Mesodermal cell (in vitro differentiated cells): ENCODE measurements at regions not wholly inside any gene's neighbourhood (a gene's known extent, or its start where the extent isn't known, plus 50 kb on each side); places are given as distances from the start of the nearest gene placed in this dataset.

Experiments
- H3K27ac ChIP-seq: 2 replicates; pipeline ENCODE4 v1.7.0; 2013; ENCODE audit warnings: mild to moderate bottlenecking, low read depth, low read length, moderate library complexity; ENCODE audit not compliant: severe bottlenecking
- H3K36me3 ChIP-seq: 2 replicates; pipeline ENCODE4 v1.7.1; 2013; ENCODE audit warnings: mild to moderate bottlenecking, low read length, moderate library complexity; ENCODE audit not compliant: control insufficient read depth, insufficient read depth
- H3K4me1 ChIP-seq: one replicate; pipeline ENCODE4 v1.7.1; 2013; ENCODE audit warnings: mild to moderate bottlenecking, low read length; ENCODE audit not compliant: insufficient read depth, control insufficient read depth, poor library complexity, severe bottlenecking
- H3K4me3 ChIP-seq: 2 replicates; pipeline ENCODE4 v1.7.0; 2013; ENCODE audit warnings: low read length, control low read depth, mild to moderate bottlenecking; ENCODE audit not compliant: insufficient read depth, poor library complexity, severe bottlenecking; ENCODE audit errors: extremely low read depth
- H3K9me3 ChIP-seq: 2 replicates; pipeline ENCODE4 v1.7.1; 2013; ENCODE audit warnings: mild to moderate bottlenecking, low read length, moderate library complexity; ENCODE audit not compliant: control insufficient read depth
- WGBS, 2 experiments: methylation state at CpG; one replicate each; pipeline ENCODE4 v1.1.5; 2013; ENCODE audit warnings: missing lambda C conversion rate in 2 of 2; ENCODE audit not compliant: insufficient coverage in 2 of 2; 5-methylcytosine and 5-hydroxymethylcytosine counted together

DNA sequence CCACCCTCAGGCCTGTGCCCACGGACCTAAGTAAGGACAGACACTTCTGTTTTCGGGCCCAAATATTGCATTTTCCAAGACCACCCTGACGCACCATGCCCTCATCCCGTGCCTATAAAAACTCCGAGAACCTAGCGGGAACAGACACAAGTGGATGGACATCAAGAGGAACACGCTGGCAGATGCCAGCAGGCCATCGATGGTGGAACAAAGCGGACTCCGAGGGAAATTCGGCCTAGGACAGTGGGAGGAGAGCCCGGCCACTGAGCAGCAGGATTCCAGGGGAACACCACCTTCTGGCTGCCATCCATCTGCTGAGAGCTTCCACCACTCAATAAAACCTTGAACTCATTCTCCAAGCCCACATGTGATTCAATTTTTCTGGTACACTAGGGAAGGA, 243.6 kb upstream of the ZWINT start:
- Histone ChIP-seq H3K27ac (no peak overlapping the region), H3K4me3 (no peak overlapping the region), H3K4me1 (no peaks in the 10 kb centered on the region), H3K9me3 (no peaks in the 10 kb centered on the region), H3K36me3 (no peaks in the 10 kb centered on the region)
- WGBS, 2 experiments, result 80 to 87% methylated on average over 9 to 12 of the region's 12 CpGs

DNA sequence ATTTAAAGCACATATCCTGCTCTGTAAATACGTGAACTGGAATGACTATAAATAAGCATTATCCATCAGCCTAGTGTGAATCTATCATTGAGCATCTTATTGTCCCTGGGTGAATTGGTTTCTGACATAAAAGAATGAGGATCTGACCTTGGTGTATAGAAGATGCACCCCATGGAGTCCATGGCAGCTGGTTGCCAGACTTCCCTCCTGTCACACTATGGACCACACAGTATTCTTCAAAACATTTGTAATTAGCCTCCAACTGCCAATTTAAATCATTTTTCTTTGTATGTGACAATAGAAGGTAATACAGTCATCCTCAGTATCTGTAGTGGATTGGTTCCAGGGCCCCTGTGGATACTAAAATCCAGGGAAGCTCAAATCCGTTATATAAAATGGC, 238.1 kb upstream of the ZWINT start:
- WGBS, 2 experiments, result no CpG with 5 or more reads among the region's 2 CpGs

DNA sequence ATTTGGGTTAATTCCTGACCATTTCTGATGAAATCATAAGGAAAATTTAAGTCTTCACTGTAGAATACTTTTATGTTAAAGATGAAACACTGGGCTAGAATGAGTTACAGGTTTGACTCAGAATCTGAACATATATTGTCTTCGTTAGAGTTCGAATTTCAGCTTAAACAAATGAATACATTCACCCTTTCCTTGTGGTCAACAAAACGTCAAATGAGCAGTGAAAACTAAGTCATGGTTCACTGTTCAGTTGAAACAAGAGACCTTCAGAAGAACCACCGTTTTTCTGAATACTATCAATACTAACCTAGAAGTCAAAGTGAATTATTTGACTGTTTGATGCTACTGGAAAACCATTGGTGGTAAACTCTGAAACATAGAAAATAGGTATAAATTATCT, 235.2 kb upstream of the ZWINT start:
- Histone ChIP-seq H3K4me3 (no peak overlapping the region), H3K27ac (no peak overlapping the region), H3K4me1 (no peaks in the 10 kb centered on the region), H3K36me3 (no peaks in the 10 kb centered on the region), H3K9me3 (no peaks in the 10 kb centered on the region)
- 75 to 96% methylated on average over 2 to 3 of the region's 4 CpGs for WGBS, 2 experiments

More for the DNA sequence above, 238.1 kb upstream of the ZWINT start:
- H3K36me3 ChIP-seq, result no peaks in the 10 kb centered on the region
- H3K9me3 ChIP-seq, result no peaks in the 10 kb centered on the region
- no peak overlapping the region for H3K4me3 ChIP-seq
- no peak overlapping the region for H3K27ac ChIP-seq
- no peaks in the 10 kb centered on the region for H3K4me1 ChIP-seq

DNA sequence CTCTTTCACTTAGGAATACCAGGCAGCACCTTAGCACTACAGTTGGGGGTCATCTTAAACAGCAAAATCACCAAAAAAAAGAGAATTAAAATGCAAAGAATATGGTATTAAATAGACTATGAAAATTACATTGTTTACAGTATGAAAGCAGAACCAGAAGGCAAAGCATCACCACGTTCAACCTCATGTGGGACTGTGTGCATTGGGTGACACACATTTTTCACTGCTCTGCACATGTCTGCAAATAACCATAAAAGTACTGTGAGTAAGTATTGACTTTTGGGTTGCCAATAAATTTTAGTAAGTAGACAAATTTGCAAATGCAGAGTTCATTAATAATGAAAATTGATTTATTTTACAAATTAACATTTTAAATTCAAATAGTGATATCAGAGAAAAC, 232.1 kb upstream of the ZWINT start:
- Histone ChIP-seq H3K36me3 (no peaks in the 10 kb centered on the region), H3K9me3 (no peaks in the 10 kb centered on the region), H3K4me1 (no peaks in the 10 kb centered on the region), H3K27ac (no peak overlapping the region), H3K4me3 (no peak overlapping the region)
- WGBS, 2 experiments, result no CpG with 5 or more reads among the region's 1 CpG

DNA sequence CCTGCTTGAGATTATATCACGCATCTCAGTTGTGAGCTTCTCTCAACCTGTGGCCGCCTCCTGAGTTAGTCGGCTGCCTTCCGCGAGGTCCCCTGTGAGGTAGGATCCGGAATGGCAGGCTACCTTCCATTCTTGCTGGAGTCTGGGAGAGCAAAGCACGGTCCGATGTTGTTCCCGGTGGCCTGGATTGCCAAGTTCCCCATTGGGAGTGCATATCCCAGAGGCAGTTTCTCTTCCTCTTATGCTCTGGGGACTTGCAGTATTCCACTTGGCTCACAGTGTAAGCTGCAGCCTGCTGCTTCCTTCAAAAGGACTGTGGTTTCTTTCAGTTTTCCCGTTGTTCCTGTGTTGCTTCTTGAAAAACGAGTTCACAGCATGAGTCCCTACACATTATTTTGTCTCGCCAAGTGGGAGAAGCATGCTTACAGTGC, 225.4 kb upstream of the ZWINT start:
- Histone ChIP-seq H3K36me3 (no peaks in the 10 kb centered on the region), H3K4me3 (no peak overlapping the region), H3K4me1 (no peaks in the 10 kb centered on the region), H3K9me3 (no peaks in the 10 kb centered on the region), H3K27ac (no peak overlapping the region)
- whole genome bisulfite sequencing, 2 experiments, result 56% methylated on average over 12 of the region's 12 CpGs

DNA sequence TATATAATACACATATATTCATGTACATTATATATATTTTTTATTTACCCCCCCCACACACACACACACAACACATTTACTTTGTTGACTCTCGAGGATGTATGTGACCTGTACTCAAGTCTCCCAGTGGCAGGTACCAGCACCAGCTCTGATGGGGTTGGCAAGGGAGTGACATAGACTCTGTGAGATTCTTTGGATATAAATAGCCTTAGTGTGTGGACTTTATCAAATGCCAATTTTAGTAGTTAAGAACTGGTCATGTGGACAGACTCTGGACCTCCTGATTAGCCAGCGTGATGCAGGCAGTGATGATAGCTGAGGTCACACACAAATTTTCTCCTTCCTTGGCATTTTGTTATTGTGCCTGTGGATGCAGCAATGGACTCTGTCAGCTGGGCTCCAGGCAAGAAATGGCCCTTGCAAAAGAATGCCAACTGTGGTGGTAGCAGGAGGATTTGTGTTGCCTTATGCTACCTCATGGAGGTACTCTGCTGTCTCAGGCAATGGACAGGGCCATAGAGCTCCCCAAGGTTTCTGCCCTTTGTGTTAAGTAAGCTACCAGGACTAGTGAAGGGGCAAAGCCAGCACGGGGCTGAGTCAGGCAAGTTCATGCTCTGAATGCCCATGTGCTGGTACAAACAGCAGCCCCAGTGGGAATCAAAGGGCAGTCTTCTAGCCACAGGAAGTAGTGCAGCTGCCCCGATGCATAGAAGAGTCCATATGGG, 224.6 kb upstream of the ZWINT start:
- Histone ChIP-seq H3K4me1 (no peaks in the 10 kb centered on the region), H3K4me3 (no peak overlapping the region), H3K36me3 (no peaks in the 10 kb centered on the region), H3K27ac (no peak overlapping the region), H3K9me3 (no peaks in the 10 kb centered on the region)
- 58 to 76% methylated on average over 1 to 3 of the region's 4 CpGs for WGBS, 2 experiments

DNA sequence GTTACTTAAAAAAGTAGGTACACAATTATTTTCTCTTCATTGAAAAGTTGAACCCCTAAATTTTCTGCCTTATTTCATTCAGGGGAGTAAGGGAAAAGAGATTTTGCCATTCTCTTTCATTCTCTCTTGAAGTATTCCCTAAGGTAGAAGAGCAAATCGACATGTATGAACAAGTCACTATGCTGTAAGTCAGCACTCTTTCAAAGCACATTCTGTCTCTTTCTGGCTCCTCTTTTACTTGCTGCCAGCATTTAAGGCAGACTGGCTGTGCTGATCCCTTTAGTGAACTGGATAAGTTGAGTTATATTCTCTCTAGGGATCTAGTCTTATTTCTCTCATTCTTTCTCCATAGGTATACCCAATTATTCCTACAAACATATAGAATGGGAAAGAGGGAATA, 222.3 kb upstream of the ZWINT start:
- Histone ChIP-seq H3K4me3 (no peak overlapping the region), H3K9me3 (no peaks in the 10 kb centered on the region), H3K36me3 (no peaks in the 10 kb centered on the region), H3K27ac (no peak overlapping the region), H3K4me1 (no peaks in the 10 kb centered on the region)
- WGBS, 2 experiments, result 80% methylated on average over 1 of the region's 1 CpG; no CpG with 5 or more reads in 1 of the 2 experiments

DNA sequence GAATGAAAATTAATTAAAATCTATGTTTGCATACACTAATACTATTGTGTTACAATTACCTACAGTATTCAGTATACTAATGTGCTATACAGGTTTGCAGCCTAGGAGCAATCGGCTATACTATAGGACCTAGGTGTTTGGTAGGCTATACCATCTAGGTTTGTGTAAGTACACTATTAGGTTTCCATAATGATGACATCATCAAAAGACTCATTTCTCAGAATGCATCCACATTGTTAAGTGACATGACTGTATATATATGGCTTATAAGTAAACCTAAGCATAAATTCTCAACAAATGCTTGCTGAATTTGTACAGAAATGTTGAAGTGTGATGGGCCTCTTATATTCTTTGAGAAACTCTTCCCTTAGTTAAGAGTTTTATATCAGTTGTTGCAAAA, 206.5 kb upstream of the ZWINT start:
- Histone ChIP-seq H3K36me3 (no peaks in the 10 kb centered on the region), H3K4me3 (no peak overlapping the region), H3K4me1 (no peaks in the 10 kb centered on the region), H3K27ac (no peak overlapping the region), H3K9me3 (no peaks in the 10 kb centered on the region)
- no CpG with 5 or more reads among the region's 1 CpG for WGBS, 2 experiments

DNA sequence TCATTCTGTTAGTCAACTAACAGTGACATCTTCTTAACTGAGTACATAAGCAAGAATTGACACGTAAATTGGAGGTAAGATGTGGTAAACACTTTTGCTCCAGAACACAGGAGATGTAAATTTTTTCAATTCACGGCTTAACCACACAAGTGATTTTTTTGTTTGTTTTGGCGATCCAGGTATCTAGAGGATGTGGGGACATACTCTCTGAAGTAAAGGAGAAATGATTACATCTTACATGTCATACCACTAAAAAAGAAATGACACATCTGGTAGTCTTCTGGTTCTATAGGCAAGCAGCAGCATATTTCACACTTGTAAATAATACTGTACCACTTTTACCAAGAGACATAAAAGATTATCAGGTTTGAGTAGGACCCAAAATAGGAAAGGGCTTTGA, 200.3 kb upstream of the ZWINT start:
- Histone ChIP-seq H3K4me3 (no peak overlapping the region), H3K36me3 (no peaks in the 10 kb centered on the region), H3K27ac (no peak overlapping the region), H3K4me1 (no peaks in the 10 kb centered on the region), H3K9me3 (no peaks in the 10 kb centered on the region)
- WGBS, 2 experiments, result 86 to 100% methylated on average over 1 of the region's 3 CpGs

DNA sequence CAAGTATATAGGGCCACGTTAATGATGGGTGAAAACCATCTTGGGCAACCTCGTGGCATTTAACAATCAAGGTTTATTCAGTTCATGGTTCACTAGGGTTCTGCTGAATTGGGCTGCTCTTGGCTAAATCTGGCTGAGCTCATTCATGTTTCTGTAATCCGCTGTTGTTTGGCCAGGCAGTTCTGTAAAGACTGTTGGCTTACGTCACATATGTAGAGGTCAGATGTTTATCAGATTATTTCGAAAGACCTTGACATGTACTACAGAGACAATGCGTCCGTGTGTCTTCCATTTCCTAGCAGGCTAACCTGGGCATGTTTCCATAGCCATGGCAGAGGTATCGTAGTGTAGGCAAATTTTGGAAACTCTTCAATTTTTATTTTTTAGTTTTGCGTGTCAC, 190.0 kb upstream of the ZWINT start:
- H3K4me3 ChIP-seq, result no peak overlapping the region
- H3K4me1 ChIP-seq, result no peaks in the 10 kb centered on the region
- 93% methylated on average over 7 of the region's 9 CpGs for WGBS, 2 experiments
- H3K27ac ChIP-seq, result no peak overlapping the region
- H3K36me3 ChIP-seq, result no peaks in the 10 kb centered on the region
- H3K9me3 ChIP-seq, result no peaks in the 10 kb centered on the region

DNA sequence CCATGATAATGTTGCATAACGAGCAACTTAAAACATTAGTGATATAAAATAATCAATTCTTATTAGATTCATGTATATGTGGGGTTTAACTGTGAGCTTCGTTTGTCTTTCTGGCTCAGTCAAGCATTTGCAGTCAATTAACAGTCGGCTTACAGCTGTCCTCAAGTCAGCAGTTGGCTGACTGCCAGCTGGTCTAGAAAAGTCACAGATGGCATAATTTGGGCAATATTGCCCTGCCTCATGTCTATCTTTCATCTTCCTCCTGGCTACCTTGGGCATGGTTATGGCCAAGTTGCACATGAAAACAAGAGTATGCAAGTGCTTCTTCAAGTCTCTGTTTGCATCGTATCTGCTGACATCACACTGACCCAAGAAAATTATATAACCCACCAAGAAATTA, 186.1 kb upstream of the ZWINT start:
- no peaks in the 10 kb centered on the region for H3K4me1 ChIP-seq
- 90 to 92% methylated on average over 2 of the region's 4 CpGs for WGBS, 2 experiments
- H3K4me3 ChIP-seq, result no peak overlapping the region
- no peaks in the 10 kb centered on the region for H3K36me3 ChIP-seq
- no peaks in the 10 kb centered on the region for H3K9me3 ChIP-seq
- H3K27ac ChIP-seq, result no peak overlapping the region
